GM19395 (cell line): ENCODE measurements at regions not wholly inside any gene's neighbourhood (a gene's known extent, or its start where the extent isn't known, plus 50 kb on each side); places are given as distances from the start of the nearest gene placed in this dataset.

Source experiments
- ATAC-seq: cut with Tn5 transposase; IDR thresholded peaks from one replicate; pipeline ENCODE4 v1.9.1; 2021; ENCODE audit warnings: mild to moderate bottlenecking, moderate library complexity; ENCODE audit not compliant: unreplicated experiment

DNA sequence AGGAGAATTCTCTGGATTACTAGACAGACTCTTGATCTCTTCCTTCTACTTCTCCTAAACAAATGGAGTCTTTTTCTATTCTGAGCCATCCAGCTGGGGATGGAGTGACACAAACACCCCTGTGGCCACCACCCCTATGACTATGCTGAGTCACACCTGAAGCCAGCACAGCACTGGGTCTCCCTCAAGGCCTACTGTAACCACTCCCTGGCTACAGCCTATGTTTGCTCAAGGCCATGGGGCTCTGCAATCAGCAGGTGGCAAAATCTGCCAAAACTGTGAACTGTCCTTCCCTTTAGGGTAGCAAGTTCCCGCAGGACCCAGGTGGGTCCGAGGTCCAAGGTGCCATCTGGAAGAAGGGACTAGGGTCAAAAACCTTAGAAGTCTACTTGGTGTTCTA lies 132.3 kb downstream of the TINAG start:
- no peak for ATAC-seq

DNA sequence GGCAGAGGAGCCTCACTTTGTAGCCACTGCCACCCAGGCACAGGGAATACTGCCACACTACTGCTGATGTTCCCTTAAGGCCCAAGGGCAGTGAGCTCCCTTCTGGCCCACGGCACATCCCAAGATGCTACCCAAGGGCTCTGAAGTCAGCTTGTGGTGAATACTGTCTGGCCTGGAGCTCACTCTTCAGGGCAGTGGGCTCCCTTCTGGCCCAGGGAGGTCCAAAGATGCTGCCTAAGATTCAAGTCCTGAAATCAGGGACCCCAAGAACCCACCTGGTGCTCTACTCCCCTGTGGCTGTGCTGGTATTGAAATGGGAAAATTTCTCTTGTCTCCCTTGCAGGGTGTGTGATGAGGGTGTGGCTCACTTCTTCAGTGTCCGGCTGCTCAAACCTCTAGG lies 132.8 kb downstream of the TINAG start:
- no peak for ATAC-seq

DNA sequence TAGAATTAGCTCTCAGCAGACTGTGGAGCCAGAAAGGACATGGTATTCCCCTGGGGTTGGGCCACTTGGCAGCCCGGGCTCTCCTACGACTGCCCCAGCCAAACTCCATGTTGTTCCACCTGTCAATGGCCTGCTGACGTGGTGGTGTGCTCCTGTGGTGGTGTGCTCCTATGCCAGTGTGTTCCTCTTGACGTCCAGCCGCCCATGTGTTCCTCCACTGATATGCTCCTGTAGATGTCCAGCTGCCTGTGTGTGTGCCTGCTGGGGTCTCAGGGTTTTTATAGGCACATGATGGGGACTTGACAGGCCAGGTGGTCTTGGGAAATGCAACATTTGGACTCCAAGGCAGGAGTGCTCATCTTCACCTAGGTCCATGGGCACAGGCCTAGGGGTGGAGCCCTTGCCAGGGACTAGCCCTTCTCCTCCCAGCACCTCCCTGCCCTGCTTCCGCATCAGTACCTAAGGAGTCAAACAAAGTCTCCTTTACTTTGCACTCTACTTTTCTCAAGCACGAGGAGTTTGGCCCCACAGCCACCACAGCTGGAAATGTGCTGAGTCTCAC lies 133.5 kb downstream of the TINAG start:
- ATAC-seq = no peak

DNA sequence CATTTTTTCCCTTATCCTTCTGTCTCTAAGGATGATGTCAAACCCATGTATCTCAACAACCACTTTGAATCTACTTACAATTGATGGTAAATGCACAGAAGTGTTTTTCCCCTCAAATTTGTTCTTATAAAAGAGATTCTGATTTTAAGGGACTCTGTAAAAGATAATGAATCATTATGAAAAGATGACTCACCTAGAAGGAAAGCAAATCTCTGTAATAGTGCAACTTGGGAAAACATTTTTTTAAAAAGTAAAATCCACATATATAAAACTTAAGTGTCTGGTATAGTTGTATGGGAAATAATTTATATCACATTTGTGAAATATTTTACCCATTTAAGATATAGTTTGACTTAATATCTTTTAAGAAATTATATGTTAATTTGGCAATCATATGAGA lies 137.0 kb downstream of the TINAG start:
- ATAC-seq = no peak

DNA sequence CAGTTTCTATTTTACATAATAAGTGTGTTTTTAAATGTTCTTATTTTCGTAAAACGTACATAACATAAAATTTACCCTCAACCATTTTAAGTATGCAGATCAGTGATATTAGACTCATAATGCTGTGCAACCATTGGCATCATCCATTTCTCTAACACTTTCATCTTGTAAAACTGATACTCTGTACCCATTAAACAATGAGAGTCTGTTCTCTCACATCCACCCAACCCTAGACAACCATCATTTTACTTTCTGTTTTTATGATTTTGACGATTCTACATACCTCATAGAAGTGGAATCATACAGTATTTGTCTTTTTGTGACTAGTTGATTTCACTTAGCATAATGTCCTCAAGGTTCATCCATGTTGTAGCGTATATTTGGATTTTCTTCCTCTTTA lies 140.4 kb downstream of the TINAG start:
- no peak for ATAC-seq

DNA sequence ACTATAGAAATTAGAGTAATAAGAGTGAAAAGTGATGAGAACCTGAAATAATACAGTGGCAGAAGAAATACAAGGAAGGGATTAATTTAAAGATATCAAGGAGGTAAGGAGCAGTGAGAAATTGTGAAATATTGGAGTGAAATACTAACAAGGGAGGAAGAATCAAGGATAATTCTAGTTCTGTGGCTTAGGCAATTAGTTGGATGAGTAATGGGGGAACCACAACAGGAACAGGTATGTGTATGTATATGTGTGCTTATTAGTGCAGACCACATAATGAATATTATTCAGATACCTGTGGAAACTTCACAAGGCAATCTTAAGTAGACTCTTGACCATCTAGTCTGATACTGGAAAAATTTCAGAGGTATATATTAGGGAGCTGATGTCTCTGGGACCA lies 143.3 kb downstream of the TINAG start:
- ATAC-seq = no peak

DNA sequence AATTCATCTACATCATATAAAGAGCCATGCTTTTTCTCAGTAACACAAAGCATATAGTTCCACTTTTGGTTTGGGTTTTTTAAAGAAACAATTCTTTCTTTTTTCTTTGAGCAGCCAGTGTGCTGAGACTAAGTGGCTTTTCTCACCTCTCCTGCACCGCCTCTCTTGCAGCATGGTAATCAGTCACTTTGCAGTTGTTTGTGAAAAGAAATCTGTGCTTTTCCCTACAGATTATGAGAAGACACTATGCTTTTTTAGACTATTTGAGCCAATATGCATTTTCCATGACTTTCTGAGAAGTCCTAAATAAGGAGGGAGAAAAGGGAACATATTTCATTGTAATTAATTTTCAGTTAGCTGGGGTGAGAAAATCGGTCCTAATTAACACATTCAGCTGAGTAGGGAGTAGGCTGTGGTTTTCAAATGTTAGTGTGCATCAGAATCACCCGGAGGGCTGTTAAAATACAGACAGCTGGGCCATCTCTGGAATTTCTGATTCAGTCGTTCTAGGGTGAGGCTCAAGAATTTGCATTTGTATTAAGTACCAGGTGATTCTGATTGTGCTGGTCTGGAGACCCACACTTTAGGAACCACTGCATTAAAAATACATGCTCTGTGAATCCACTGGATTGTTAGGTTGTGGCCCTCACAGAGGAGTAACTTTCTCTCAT lies 155.2 kb downstream of the TINAG start:
- no peak for ATAC-seq

DNA sequence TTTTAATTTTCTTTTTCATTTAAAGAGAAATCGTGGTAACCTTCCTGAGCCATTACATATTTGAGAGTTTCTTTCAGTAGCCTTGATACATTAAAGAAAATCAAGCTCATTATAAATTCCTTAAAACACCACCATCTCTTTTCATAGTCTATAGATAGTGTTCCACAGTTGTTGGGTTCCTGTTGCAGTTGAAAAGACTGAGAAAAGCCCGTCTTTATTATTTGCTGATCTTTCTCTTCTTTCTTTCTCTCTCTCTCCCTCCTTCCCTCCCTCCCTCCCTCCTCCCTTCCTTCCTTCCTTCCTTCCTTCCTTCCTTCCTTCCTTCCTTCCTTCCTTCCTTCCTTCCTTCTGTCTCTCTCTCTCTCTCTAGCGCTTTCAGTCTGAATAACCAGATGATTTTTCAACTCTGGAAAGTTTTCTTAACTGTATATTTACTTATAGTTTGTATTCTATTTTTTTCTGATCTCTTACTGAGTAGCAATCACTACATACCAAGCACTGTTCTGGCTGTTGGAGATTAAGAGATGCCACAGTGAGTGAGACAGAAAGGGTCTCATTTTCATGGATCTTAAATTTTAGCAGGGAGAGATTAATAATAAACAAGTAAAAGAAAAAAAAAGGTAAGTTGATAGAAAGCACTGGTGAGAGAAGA lies 157.5 kb downstream of the TINAG start:
- no peak for ATAC-seq

DNA sequence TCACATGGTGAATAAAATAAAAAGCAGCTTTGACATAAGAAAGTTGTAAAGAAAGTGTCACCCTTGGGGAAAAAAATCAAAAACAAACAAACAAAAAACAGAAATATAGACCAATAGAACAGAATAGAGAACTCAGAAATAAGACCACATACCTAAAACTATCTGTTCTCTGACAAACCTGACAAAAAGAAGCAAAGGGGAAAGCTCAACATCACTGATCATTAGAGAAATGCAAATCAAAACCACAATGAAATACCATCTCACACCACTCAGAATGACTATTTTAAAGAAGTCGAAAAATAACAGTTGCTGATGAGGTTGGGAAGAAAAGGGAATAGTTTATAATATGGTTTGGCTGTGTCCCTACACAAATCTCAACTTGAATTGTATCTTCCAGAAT lies 159.1 kb downstream of the TINAG start:
- ATAC-seq = peak; percentile 59

DNA sequence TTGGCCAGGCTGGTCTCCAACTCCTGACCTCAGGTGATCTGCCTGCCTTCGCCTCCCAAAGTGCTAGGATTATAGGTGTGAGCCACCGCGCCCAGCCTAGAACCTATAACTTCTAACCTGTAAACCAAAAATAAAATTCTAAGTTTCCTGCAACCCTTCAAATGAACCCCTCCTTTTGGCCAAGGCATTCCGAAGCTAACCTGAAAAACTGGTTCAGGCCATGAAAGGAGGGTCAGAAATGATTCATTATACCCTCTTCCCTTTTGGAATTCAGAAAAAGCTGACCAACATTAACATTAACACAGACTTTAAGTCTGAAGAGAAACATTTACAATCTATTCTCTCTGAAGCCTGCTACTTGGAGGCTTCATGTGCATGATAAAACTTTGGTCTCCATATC lies 165.1 kb downstream of the TINAG start:
- ATAC-seq = no peak

DNA sequence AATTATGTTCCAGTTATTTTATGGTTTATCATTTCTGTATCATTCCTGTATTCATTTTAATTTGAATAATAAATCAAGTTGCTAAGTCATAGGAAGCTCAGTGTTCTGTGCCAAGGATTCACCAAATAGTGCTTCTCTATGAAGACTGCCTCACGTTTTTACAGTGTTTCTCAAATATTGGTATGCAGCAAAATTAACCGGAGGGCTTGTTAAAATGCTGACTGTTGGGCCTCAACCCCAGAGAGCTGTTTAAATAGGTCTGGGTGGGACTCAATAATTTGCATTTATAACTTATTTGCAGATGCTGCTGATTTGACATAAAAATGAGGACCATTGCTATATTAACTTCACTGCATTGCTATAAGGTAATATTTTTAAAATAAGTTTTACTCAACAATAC lies 166.7 kb downstream of the TINAG start:
- no peak for ATAC-seq

DNA sequence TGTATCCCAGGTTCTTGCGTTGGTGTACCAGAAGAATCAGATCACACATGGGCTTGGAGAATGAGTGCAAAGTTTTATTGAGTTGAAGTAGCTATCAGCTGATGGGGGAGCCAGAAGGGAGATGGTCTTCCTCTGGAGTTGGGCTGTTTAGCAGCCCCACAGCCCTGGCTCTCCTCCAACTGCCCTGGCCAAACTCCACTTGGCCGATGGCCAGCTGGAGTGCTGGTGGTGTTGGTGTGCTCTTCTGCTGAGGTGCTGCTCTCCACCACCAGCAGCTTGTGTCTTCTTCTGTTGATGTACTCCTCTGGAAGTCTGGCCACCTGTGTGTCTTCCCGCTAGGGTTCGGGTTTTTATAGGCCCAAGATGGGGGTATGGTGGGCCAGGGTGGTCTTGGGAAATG lies 172.8 kb downstream of the TINAG start:
- ATAC-seq = no peak

DNA sequence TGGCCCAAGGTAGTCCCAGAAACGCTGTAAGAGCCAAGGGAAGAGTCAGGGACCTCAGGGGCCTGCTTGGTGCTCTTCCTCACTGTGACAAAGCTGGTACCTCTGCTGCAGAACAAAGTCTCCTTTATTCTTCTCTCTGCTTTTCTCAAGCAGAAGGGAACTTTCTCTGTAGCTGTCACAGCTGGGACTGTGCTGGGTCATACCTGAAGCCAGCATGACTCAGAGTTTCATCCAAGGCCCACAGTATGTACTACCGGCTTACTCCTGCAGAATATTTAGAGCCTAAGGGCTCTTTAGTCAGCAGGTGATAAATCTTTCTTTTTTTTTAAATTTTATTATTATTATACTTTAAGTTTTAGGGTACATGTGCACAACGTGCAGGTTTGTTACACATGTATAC lies 183.2 kb downstream of the TINAG start:
- peak; percentile 56 for ATAC-seq

DNA sequence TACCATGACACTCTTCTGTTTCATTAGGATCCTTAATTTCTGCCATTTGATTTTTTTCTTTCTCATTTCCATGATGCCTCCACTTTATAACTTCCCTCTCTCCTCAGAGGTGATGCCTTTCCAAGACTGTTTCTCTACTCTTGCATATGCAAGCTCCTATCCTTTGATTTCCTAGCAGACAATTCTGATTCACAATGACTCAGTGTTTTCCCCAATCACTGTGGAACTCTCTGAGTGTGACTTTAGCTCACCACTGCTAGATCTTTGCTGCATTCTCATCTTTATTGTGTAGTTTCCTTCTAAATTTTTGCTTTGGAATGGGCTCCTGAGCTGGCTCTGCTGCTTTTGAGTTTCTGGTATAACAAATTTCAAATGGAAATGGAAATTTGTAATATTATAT lies 184.9 kb downstream of the TINAG start:
- no peak for ATAC-seq

DNA sequence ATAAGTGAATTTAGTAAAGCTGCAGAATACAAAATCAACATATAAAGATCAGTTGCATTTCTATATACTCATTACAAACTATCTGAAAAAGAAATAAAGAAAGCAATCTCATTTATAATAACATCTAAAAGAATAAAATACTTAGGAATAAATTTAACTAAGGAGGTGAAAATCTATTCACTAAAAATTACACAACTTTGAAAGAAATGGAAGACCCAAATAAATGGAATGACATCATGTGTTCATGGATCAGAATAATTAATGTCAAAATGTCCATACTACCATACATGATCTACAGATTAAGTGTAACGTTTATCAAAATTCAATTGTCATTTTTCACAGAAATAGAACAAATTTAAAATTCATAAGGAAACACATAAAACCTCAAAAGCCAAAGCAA lies 194.9 kb downstream of the TINAG start:
- ATAC-seq = no peak

DNA sequence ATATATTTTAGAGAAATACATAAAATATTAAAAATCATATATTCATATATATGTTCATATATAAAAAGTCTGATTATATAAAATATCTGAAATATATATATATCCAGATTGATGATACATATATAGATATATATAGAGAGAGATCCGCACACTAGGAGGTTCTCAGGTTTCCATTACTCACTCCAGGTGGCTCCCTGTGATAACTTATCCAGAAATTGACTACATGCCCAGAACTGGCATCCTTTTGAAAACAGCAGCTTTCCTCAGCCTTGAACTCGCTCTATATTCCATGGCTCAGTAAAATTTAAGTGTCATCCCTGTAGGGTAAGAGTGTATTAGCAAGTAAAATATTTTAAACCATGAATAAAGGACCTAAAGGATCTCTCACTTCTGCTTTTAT lies 206.8 kb downstream of the TINAG start:
- no peak for ATAC-seq

DNA sequence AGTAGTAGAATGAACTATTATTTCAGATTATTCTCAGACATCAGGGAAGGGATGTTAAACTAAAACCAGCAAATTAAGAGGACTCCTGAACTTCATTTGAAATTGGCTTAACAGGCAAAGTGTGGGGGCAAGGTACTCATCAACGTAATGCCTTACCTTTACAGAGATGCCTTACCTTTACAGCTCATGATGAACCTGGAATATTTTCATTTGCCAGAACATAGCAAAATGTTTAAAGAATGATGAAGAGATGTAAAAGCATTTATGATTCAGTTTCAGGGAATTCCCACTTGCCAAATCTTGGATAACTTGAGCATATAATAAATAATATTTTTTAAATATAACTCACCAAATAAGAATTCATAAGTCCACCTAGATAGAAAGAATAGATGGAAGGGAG lies 207.5 kb downstream of the TINAG start:
- no peak for ATAC-seq

DNA sequence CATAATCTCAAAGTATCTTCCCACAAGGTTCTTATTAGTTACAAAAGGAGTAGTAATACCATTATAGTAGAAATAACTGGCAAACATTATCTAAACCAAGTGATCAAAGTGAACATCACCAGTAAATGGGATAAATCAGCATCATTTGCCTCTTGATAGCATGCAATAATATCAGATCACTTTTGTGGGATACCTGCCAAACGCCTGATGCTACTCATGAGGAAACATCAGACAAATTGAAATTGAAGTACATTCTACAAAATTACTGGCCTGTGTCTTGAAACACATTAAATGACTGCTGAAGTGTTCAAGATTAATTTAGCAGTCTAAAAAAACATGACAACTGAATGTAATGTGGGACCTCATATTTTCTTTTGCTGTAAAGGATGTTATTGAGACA lies 208.1 kb downstream of the TINAG start:
- no peak for ATAC-seq

DNA sequence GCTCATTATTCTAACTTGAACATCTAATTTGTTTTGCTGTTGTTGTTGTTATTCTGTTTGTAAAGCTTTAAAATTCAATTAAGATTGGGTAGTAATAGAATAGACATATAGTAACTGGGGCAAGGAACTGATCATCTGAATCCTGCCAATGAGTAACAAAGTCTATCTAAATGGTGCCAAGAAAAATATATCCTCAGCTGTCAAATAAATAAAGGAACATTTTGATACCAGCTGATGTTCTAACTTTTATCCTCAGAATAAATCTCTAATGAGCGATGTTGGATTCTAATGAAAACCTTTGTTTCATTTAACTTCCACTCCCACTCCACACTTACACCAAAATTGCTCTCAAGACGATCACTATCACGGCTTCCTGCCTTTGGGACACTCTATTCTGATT lies 210.9 kb downstream of the TINAG start:
- no peak for ATAC-seq

DNA sequence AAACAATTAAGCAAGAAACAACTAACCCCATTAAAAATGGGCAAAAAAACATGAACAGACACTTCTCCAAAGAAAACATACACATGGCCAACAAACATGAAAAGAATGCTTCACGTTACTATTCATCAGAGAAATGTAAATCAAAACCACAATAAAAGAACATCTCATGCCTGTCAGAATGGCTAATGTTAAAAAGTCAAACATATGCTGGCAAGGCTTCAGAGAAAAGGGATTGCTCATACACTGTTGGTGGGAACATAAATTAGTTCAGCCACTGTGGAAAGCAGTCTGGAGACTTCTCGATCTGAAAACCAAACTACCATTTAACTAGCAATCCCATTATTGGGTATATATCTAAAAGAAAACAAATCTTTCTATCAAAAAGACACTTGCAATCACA lies 217.5 kb downstream of the TINAG start:
- ATAC-seq = no peak

DNA sequence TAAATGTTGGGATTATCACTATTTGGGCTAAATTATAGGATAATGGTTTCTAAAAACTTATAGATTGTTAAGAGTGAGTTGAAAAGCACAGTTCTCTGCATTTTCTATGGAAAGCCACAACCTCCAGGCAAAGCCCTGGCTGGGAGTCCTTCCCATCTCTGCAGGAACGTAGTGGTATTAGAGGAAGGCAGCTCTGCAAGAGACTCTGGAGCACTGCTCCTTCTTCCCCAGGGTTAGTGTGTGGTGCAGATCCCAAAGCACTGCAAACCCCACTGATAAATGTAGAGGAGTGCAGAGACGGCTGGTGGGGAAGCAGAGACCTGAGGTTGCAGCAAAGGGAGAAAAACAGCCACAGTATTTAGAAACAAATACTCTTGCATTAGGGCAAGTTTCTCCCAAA lies 225.3 kb downstream of the TINAG start:
- no peak for ATAC-seq

DNA sequence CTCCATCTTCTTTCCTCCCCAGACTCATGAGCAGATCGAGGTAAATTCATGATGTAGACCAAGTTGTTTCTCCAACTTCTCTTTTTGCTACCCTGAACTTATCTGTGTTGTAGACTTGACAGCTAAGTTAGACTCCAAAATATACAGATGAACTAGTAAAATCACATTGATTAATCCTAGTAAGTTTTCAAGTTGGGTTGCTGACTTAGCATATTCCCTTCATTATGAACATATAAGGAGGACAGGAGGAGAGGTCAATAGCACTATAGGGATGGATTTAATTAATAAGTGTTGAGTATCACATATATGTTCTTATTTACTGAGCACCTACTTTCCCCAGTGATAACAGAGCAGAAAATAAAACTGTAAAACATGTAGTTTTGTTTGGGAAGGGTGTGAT lies 227.3 kb downstream of the TINAG start:
- no peak for ATAC-seq

DNA sequence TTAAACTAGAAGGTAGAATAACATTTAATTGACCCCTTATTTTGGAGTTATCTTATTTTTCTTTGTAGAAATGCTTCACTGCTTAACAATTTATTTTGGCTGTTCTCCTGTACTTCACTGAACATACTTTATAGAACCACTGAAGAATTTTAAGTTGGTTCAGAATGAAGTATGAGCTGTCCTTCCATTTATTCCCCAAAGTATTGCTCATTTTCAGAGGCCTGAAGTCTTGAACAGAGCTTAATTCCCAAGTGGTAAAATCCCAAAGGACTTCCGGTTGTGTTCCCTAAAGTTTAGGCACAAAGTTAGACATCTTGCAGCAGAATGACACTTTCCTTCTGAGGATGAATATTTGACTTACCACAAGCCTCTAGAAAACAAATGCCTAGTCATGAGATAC lies 233.3 kb downstream of the TINAG start:
- no peak for ATAC-seq
